ENCODE measurements at regions not wholly inside any gene's neighbourhood (a gene's known extent, or its start where the extent isn't known, plus 50 kb on each side); places are given as distances from the start of the nearest gene placed in this dataset.

GRCh38 chr9:135006911-135007570, 80.4 kb upstream of the OLFM1 start:
- peaks cover 0 to 11% (median 7%) of the 10 kb centered on the region in 5 donors for H3K27me3 ChIP-seq (ENCODE audit: control insufficient read depth in 5 of 5, insufficient read depth in 4 of 5, low read length in 5 of 5)
- H3K9me3 ChIP-seq (ENCODE audit: control insufficient read depth in 5 of 5, low read length in 5 of 5) = peaks cover 0 to 5% (median 2%) of the 10 kb centered on the region in 5 donors
- no peaks in the 10 kb centered on the region for H3K4me1 ChIP-seq (ENCODE audit: control insufficient read depth in 5 of 5, insufficient read depth in 5 of 5, low read length in 5 of 5)
- H3K36me3 ChIP-seq (ENCODE audit: control insufficient read depth in 5 of 5, insufficient read depth in 5 of 5, low read length in 5 of 5) = no peaks in the 10 kb centered on the region
- no peak overlapping the region for H3K4me3 ChIP-seq (ENCODE audit: low read depth in 1 of 5, low read length in 5 of 5)
- H3K9ac ChIP-seq (ENCODE audit: low read length in 5 of 5) = no peak overlapping the region
- H3K27ac ChIP-seq (ENCODE audit: low read depth, low read length) = no peak overlapping the region

DNA sequence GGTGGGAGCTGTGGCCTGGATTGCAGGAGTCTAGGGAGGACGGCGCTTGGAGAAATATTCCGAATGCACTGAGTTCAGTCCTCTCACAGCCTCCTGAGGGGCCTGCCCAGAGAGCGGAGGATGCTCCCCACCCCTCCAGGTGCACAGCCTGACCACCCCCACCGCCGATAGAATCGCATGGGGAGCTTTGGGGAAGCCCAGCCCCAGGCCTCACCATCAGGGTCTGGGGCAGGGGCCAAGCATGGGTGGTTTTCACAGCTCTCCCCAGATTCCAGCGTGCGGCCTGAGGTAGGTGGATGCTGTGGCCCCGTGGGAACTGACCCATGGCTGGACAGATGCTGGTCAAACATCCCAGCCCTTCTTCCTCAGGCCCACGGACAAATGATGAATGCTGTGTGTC, 79.9 kb upstream of the OLFM1 start:
- peaks cover 0 to 12% (median 7%) of the 10 kb centered on the region in 5 donors for H3K27me3 ChIP-seq (ENCODE audit: control insufficient read depth in 5 of 5, insufficient read depth in 4 of 5, low read length in 5 of 5)
- no peaks in the 10 kb centered on the region for H3K36me3 ChIP-seq (ENCODE audit: control insufficient read depth in 5 of 5, insufficient read depth in 5 of 5, low read length in 5 of 5)
- H3K9ac ChIP-seq (ENCODE audit: low read length in 5 of 5) = no peak overlapping the region
- no peak overlapping the region for H3K4me3 ChIP-seq (ENCODE audit: low read depth in 1 of 5, low read length in 5 of 5)
- H3K9me3 ChIP-seq (ENCODE audit: control insufficient read depth in 5 of 5, low read length in 5 of 5) = no peaks in the 10 kb centered on the region
- no peak overlapping the region for H3K27ac ChIP-seq (ENCODE audit: low read depth, low read length)
- no peaks in the 10 kb centered on the region for H3K4me1 ChIP-seq (ENCODE audit: control insufficient read depth in 5 of 5, insufficient read depth in 5 of 5, low read length in 5 of 5)

DNA sequence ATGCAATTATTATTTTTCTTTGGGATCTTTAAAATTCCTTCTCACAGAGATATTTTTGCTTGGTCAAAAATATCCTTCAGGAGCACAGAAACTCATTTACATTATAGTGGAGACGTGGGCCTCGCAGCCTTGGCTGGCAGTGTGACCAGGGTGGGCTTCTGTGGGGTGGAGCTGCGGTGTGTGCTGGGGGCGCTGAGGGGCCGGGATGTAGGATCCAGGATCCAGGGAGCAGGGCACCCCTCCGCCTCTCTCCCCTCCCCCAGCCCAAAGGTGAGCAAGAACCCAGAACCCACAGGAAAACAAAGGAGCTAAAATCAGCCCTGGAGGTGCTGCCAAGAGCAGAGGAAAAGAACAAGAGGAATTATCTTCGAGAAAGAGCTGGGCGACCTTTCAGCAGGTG, 79.1 kb upstream of the OLFM1 start:
- H3K27ac ChIP-seq (ENCODE audit: low read depth, low read length) = no peak overlapping the region
- no peaks in the 10 kb centered on the region for H3K36me3 ChIP-seq (ENCODE audit: control insufficient read depth in 5 of 5, insufficient read depth in 5 of 5, low read length in 5 of 5)
- no peak overlapping the region for H3K9ac ChIP-seq (ENCODE audit: low read length in 5 of 5)
- H3K27me3 ChIP-seq (ENCODE audit: control insufficient read depth in 5 of 5, insufficient read depth in 4 of 5, low read length in 5 of 5) = peaks cover 0 to 13% (median 10%) of the 10 kb centered on the region in 5 donors
- no peaks in the 10 kb centered on the region for H3K9me3 ChIP-seq (ENCODE audit: control insufficient read depth in 5 of 5, low read length in 5 of 5)
- no peak overlapping the region for H3K4me3 ChIP-seq (ENCODE audit: low read depth in 1 of 5, low read length in 5 of 5)
- no peaks in the 10 kb centered on the region for H3K4me1 ChIP-seq (ENCODE audit: control insufficient read depth in 5 of 5, insufficient read depth in 5 of 5, low read length in 5 of 5)

- peaks cover 0 to 13% (median 10%) of the 10 kb centered on the region in 5 donors for H3K27me3 ChIP-seq (ENCODE audit: control insufficient read depth in 5 of 5, insufficient read depth in 4 of 5, low read length in 5 of 5)
- H3K9ac ChIP-seq (ENCODE audit: low read length in 5 of 5) = no peak overlapping the region
- no peaks in the 10 kb centered on the region for H3K36me3 ChIP-seq (ENCODE audit: control insufficient read depth in 5 of 5, insufficient read depth in 5 of 5, low read length in 5 of 5)
- no peak overlapping the region for H3K4me3 ChIP-seq (ENCODE audit: low read depth in 1 of 5, low read length in 5 of 5)
- no peaks in the 10 kb centered on the region for H3K9me3 ChIP-seq (ENCODE audit: control insufficient read depth in 5 of 5, low read length in 5 of 5)
- no peak overlapping the region for H3K27ac ChIP-seq (ENCODE audit: low read depth, low read length)
- H3K4me1 ChIP-seq (ENCODE audit: control insufficient read depth in 5 of 5, insufficient read depth in 5 of 5, low read length in 5 of 5) = no peaks in the 10 kb centered on the region
Measured at GRCh38 chr9:135009051-135009560, 78.4 kb upstream of the OLFM1 start.

DNA sequence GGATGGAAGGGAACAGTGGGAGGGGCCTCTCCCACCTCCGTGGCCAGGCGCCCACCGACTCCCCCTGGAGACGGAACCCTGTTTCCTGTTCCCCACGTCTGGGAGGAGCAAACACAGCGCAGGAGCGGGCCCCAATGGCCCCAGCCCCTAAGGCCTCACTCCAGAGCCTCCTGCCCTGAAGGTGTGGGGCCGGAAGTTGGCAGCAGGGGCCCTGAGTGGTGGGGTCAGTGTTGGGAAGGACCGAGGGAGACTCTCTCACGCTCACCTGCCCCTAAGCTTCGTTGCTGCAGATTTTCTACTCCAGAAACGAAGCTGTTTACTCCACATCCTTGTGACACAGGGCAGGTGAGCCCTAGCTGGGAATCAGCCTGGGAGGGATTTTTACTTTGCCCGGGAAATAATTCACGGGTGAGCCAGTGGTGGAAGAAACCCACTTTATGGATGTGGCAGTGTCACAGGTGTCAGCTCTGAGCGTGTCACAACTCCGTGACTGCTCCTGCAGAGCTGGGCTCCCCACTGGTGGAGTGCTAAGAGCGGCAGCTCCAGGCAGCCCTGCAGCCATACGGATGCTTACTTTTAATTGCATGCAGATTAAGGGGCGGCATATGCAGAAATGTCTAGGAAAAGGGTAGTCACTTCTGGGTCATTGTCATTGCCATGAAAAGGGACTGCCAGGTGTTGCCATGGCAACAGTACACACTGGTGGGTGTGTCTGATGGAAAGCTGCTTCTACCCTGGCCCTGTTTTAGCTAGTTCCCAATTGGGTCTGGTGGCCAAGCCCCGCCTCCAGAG, 77.5 kb upstream of the OLFM1 start:
- Histone ChIP-seq H3K36me3 (ENCODE audit: control insufficient read depth in 5 of 5, insufficient read depth in 5 of 5, low read length in 5 of 5) (no peaks in the 10 kb centered on the region), H3K4me3 (ENCODE audit: low read depth in 1 of 5, low read length in 5 of 5) (no peak overlapping the region), H3K9me3 (ENCODE audit: control insufficient read depth in 5 of 5, low read length in 5 of 5) (no peaks in the 10 kb centered on the region), H3K9ac (ENCODE audit: low read length in 5 of 5) (no peak overlapping the region), H3K27me3 (ENCODE audit: control insufficient read depth in 5 of 5, insufficient read depth in 4 of 5, low read length in 5 of 5) (peaks cover 0 to 16% (median 10%) of the 10 kb centered on the region in 5 donors), H3K4me1 (ENCODE audit: control insufficient read depth in 5 of 5, insufficient read depth in 5 of 5, low read length in 5 of 5) (no peaks in the 10 kb centered on the region), H3K27ac (ENCODE audit: low read depth, low read length) (no peak overlapping the region)

- H3K4me3 ChIP-seq (ENCODE audit: low read depth in 1 of 5, low read length in 5 of 5) = no peak overlapping the region
- H3K27me3 ChIP-seq (ENCODE audit: control insufficient read depth in 5 of 5, insufficient read depth in 4 of 5, low read length in 5 of 5) = peaks cover 0 to 16% (median 11%) of the 10 kb centered on the region in 5 donors
- no peaks in the 10 kb centered on the region for H3K36me3 ChIP-seq (ENCODE audit: control insufficient read depth in 5 of 5, insufficient read depth in 5 of 5, low read length in 5 of 5)
- H3K9ac ChIP-seq (ENCODE audit: low read length in 5 of 5) = no peak overlapping the region
- H3K9me3 ChIP-seq (ENCODE audit: control insufficient read depth in 5 of 5, low read length in 5 of 5) = no peaks in the 10 kb centered on the region
- H3K4me1 ChIP-seq (ENCODE audit: control insufficient read depth in 5 of 5, insufficient read depth in 5 of 5, low read length in 5 of 5) = no peaks in the 10 kb centered on the region
- no peak overlapping the region for H3K27ac ChIP-seq (ENCODE audit: low read depth, low read length)
Measured at GRCh38 chr9:135010586-135010860, 76.9 kb upstream of the OLFM1 start.

DNA sequence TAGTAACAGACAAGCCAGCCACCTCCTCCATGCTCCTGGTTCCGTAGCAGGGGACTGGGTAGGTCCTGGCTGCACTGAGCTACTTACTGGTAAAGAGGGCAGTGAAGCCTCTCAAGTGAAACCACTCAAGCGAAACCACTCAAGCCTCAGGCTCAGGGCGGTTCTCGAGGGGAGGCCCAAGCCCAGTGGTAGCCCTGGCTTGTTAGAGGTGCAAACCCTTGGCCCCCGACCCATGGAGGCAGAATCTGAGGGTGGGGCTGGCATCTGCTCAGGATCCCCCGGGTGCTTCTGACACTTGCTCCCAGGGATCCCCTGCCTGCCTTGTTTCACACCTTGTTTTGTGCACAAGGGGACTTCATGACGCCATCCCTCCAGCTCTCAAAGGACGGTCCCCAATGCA, 76.5 kb upstream of the OLFM1 start:
- Histone ChIP-seq H3K9ac (ENCODE audit: low read length in 5 of 5) (no peak overlapping the region), H3K27me3 (ENCODE audit: control insufficient read depth in 5 of 5, insufficient read depth in 4 of 5, low read length in 5 of 5) (peaks cover 0 to 16% (median 14%) of the 10 kb centered on the region in 5 donors), H3K27ac (ENCODE audit: low read depth, low read length) (no peak overlapping the region), H3K4me1 (ENCODE audit: control insufficient read depth in 5 of 5, insufficient read depth in 5 of 5, low read length in 5 of 5) (no peaks in the 10 kb centered on the region), H3K36me3 (ENCODE audit: control insufficient read depth in 5 of 5, insufficient read depth in 5 of 5, low read length in 5 of 5) (no peaks in the 10 kb centered on the region), H3K9me3 (ENCODE audit: control insufficient read depth in 5 of 5, low read length in 5 of 5) (no peaks in the 10 kb centered on the region), H3K4me3 (ENCODE audit: low read depth in 1 of 5, low read length in 5 of 5) (no peak overlapping the region)

GRCh38 chr9:135012166-135012565, 75.3 kb upstream of the OLFM1 start:
- Histone ChIP-seq H3K4me1 (ENCODE audit: control insufficient read depth in 5 of 5, insufficient read depth in 5 of 5, low read length in 5 of 5) (no peaks in the 10 kb centered on the region), H3K27me3 (ENCODE audit: control insufficient read depth in 5 of 5, insufficient read depth in 4 of 5, low read length in 5 of 5) (peaks cover 0 to 19% (median 16%) of the 10 kb centered on the region in 5 donors), H3K27ac (ENCODE audit: low read depth, low read length) (no peak overlapping the region), H3K36me3 (ENCODE audit: control insufficient read depth in 5 of 5, insufficient read depth in 5 of 5, low read length in 5 of 5) (no peaks in the 10 kb centered on the region), H3K9me3 (ENCODE audit: control insufficient read depth in 5 of 5, low read length in 5 of 5) (no peaks in the 10 kb centered on the region), H3K9ac (ENCODE audit: low read length in 5 of 5) (no peak overlapping the region), H3K4me3 (ENCODE audit: low read depth in 1 of 5, low read length in 5 of 5) (no peak overlapping the region)

- H3K9ac ChIP-seq (ENCODE audit: low read length in 5 of 5) = no peak overlapping the region
Measured at GRCh38 chr9:135014311-135015010, 73.0 kb upstream of the OLFM1 start.

GRCh38 chr9:135015096-135015495, 72.4 kb upstream of the OLFM1 start:
- Histone ChIP-seq H3K36me3 (ENCODE audit: control insufficient read depth in 5 of 5, insufficient read depth in 5 of 5, low read length in 5 of 5) (no peaks in the 10 kb centered on the region), H3K4me1 (ENCODE audit: control insufficient read depth in 5 of 5, insufficient read depth in 5 of 5, low read length in 5 of 5) (no peaks in the 10 kb centered on the region), H3K27me3 (ENCODE audit: control insufficient read depth in 5 of 5, insufficient read depth in 4 of 5, low read length in 5 of 5) (peaks cover 0 to 23% (median 19%) of the 10 kb centered on the region in 5 donors), H3K9ac (ENCODE audit: low read length in 5 of 5) (no peak overlapping the region), H3K4me3 (ENCODE audit: low read depth in 1 of 5, low read length in 5 of 5) (no peak overlapping the region), H3K9me3 (ENCODE audit: control insufficient read depth in 5 of 5, low read length in 5 of 5) (no peaks in the 10 kb centered on the region), H3K27ac (ENCODE audit: low read depth, low read length) (no peak overlapping the region)

More at GRCh38 chr9:135014311-135015010, 73.0 kb upstream of the OLFM1 start:
- H3K4me1 ChIP-seq (ENCODE audit: control insufficient read depth in 5 of 5, insufficient read depth in 5 of 5, low read length in 5 of 5) = no peaks in the 10 kb centered on the region
- no peak overlapping the region for H3K27ac ChIP-seq (ENCODE audit: low read depth, low read length)
- peaks cover 0 to 26% (median 19%) of the 10 kb centered on the region in 5 donors for H3K27me3 ChIP-seq (ENCODE audit: control insufficient read depth in 5 of 5, insufficient read depth in 4 of 5, low read length in 5 of 5)
- H3K36me3 ChIP-seq (ENCODE audit: control insufficient read depth in 5 of 5, insufficient read depth in 5 of 5, low read length in 5 of 5) = no peaks in the 10 kb centered on the region
- H3K9me3 ChIP-seq (ENCODE audit: control insufficient read depth in 5 of 5, low read length in 5 of 5) = no peaks in the 10 kb centered on the region
- no peak overlapping the region for H3K4me3 ChIP-seq (ENCODE audit: low read depth in 1 of 5, low read length in 5 of 5)

Measured in subcutaneous abdominal adipose tissue (tissue), 5 donors.